GM18868 (cell line): ENCODE measurements at regions not wholly inside any gene's neighbourhood (a gene's known extent, or its start where the extent isn't known, plus 50 kb on each side); places are given as distances from the start of the nearest gene placed in this dataset.
"Not testable (repeated sequence)": the region's sequence is repeated elsewhere in the genome, so short reads cannot be mapped to it uniquely, and the experiment has no call there.

Source experiments
- ATAC-seq: cut with Tn5 transposase; IDR thresholded peaks from one replicate; pipeline ENCODE4 v1.9.1; 2021; ENCODE audit warnings: mild to moderate bottlenecking, moderate library complexity; ENCODE audit not compliant: unreplicated experiment

DNA sequence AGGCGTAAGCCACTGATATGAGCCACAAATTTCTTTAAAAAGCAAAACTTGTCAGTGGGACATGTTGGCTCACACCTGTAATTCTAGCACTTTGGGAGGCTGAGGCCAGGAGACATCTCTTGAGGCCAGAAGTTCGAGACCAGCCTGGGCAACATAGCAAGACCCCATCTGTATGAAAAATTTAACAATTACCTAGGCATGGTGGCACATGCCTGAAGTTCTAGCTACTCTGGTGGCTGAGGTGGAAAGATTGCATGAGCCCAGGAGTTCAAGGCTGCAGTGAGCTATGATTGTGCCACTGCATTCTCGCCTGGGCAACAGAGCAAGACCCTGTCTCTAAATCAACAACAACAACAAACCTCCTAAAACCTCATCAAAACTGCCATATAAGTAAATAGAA, 147.6 kb upstream of the BARHL2 start:
- no peak for ATAC-seq

DNA sequence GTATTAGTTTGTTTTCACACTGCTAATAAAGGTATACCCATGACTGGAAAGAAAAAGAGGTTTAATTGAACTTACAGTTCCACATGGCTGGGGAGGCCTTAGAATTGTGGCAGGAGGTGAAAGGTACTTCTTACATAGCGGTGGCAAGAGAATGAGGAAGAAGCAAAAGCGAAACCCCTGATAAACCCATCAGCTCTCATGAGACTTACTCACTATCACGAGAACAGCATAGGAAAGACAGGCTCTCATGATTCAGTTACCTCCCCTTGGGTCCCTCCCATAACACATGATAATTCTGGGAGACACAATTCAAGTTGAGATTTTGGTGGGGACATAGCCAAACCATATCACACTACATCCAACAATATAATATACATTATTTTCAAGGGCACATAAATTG, 145.7 kb upstream of the BARHL2 start:
- ATAC-seq = no peak

DNA sequence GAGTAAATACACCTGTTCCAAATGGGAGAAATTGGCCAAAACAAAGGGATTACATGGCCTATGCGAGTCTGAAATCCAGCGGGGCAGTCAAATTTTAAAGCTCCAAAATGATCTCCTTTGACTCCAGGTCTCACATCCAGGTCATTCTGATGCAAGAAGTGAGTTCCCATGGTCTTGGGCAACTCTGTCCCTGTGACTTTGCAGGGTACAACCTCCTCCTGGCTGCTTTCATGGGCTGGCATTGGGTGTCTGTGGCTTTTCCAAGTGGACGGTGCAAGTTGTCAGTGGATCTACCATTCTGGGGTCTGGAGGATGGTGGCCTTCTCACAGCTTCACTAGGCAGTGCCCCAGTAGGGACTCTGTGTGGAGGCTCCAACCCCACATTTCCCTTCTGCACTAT, 144.3 kb upstream of the BARHL2 start:
- not testable (repeated sequence) for ATAC-seq

DNA sequence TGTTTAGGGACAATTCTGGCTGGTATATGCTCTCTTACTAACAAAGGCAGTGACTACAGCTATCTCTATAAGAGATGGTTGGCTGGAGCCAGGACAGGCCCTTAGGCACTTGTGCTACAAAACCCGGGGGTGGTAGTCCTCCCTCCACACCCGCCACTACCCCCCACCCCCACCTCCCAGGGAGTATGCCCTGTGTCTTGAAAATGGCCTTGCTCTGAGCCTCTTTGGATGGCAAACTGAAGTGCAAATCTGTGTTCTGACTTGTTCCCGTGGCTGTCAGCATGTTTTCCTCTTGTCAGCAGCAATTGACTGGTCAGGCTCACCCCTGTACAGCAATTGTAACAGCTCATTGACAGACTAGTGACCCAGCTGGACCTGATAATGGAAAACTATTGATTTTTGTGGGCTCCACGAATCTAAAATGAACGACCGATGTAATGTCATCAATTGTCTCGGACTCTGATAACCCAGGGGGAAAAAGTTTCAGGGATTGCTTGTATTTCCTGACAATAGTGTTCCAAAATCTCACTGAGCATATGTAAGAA, 139.4 kb upstream of the BARHL2 start:
- no peak for ATAC-seq

DNA sequence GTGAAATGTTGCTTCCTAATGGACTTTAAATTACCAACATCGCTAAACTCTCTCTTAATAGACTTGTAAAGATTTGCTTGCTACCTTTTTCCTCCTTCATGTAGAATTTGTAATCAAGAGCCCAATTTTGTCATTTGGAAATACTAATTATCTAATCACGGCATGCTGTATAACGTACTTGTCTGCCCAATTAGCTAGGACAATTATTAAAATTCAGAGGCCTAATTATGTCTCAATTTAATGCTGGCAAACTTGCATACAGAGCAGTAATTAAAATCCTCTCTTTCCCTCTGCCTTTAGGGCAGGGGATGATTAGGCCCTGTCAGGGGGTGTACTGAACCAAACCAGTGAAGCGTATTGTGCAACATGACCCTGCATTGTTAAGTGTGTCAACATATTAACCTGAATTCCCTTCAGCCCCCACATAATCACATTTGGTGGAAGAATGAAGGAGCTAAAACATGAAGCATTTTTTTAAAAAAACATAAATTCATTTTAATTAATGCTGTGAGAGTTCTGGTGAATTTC, 137.4 kb upstream of the BARHL2 start:
- no peak for ATAC-seq

DNA sequence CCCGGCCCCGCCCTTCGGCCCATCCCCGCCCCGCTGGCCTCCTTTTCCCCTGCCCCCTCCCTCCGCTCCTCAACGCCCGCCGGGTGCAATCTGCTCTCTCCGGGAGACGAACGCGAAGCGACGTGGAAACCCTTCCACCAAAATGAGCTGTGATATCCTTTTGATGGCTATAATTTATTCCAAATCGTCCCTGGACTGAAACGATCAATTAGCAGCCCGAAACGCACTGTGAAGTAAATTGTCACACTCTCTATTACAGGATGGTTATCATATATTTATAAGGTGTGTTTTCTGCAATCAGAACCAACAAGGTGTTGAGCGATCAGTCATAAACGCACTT, 134.6 kb upstream of the BARHL2 start:
- no peak for ATAC-seq

DNA sequence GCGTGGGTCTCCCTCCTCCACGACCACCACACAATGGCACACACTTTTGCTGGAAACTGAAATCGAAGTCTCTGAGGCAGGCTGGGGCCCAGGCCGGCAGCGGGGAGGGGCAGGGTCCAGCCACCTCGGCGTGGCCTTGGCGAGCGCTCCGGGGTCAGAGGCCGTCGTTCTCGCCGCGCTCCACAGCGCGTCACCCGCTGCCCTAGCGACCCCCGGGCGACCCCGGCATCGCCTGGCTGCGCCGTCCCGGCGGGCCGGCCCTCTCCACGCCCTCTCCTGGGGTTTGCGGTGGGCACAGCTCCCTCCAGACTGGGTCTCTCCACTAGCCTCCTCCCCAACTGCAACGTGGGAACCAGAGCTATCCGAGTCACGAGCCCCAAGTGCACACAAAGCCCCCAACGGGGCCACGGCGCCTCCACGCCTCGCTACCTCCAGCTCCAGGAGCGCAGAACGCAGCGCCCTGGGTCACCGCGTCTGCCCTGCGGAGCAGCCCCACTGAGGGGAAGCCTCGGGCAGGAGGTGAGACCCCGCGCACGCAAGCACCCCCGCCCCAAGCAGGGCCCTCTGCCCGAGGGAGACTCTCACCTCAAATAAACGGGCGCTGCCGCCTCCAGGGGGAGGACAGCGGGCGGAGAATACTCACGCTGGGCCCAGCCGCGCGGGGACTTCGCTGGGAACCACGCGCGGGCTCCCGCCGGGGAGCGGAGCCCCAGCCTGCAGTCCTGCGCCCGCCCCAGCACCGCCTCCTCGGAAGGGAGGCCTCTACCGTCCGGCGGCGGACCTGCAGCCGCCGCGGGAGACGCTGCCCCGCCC, 134.0 kb upstream of the BARHL2 start:
- peak; percentile 99 for ATAC-seq

DNA sequence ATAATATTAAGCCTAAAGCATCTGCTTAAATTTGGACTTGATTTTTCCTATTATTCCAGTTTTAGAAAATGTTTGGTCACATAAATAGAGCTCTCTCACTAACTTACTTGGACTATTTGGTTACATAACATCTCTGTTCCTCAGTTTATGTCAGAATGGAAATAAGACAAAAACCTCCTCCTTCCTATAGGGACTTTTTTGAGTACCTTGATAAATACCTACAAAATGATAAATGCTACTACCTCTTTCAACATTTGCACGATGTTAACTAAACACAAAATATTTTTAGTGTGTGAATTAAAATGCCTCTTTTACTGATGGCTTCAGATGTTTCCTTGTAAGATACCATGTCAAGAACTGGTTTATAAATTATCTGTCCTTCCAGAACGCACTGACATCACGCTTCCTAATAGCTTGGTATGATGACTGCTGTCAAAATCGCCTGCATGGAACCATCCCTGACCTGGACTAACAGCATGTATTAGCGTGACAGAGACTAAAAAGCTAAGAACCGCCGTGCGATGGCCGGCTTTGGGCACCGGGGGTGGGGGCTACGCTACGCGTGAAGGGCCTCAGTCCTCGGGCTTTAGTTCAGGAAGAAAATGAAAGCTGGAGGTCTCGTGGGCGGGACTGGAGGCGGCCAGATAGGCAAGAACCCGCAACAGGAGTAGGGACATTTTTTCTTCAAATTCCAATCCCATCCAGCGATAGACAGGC, 133.2 kb upstream of the BARHL2 start:
- no peak for ATAC-seq

DNA sequence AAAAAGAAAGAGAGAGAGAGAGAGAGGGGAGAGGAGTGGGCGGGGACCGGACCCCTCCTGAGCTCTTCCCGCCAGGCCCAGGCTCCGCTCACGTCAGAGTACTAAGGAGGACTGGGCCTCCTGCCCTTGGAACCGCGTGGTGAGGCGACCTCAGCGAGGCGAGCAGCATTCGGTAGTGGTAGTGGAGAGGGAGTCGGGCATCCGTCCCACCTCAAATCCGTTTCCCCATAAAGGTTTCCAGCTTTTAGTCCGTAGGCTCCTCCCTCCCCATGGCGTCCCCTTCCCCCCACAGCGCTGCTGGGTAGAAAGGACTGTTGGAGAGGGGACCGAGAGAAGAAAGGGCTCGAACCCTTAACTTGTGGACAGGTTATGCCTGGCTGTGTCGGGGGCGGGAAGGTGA, 124.4 kb upstream of the BARHL2 start:
- ATAC-seq = no peak

DNA sequence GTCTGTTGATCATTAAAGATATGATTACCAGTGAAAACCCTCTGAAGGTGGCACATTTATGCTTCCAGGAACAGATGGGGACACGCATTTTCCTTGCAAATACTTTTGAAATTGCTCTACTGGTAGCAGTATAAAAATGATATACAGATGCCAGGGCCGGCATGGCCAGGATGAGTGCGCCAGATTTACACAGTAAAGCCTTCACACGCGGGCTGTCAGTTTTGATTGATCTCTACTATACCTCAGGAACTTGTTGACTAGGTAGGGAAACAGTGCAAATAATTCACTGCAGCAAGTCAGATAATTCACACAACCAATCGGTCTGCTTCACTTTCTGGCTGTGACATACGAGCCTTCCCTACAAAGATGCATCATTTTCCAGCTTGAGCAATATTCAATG, 123.2 kb upstream of the BARHL2 start:
- ATAC-seq = no peak

DNA sequence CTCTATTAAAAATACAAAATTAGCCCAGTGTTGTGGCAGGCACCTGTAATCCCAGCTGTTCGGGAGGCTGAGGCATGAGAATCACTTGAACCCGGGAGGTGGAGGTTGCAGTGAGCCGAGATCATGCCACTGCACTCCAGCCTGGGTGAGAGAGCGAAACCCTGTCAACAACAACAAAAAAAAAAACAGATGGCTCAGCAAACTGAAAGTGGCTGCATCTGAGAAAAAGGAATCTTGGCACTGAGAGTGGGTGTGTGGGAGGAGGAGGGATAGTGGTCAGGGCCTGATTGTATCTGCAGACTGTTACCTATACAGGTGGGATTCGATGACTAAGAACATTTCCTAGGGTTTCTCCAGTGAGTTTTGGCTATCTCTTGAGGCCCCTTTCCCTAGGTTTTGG, 122.2 kb upstream of the BARHL2 start:
- no peak for ATAC-seq

DNA sequence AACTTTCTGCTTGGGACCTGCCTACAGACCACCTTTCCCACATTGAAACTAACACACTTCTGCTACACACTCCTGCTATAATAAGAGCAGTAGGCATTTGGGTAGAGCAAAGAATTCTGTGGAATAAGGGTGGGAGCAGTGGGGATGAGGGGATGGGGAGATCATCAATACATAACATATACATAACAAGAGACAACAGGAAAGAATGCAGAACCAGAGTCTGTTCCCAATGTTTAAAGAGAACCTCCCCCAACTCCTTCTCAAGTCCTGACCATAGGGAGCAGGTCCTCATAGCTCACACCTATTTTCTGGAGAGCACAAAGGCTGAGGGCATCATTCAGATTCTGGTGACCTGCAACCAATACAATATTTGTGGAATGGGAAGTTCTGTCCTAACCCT, 121.6 kb upstream of the BARHL2 start:
- ATAC-seq = no peak

DNA sequence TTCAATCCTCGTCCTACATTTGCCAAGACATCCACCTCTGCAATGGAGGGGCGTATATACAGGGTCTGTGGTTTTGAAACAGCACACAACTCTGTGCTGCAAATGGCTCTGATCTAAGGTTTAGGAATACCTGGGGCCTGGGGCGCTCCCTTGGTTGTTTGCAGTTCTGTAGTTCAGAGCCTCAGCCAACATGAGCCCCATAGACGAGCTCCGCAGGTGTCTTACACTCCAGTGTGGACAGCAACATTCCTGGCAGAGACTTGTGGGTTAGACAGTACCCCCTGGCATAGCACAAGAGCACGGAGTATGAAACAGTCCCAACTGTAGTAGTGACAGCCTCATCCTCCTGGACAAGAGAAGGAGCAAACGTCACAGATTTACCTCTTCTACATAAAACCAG, 120.3 kb upstream of the BARHL2 start:
- no peak for ATAC-seq

DNA sequence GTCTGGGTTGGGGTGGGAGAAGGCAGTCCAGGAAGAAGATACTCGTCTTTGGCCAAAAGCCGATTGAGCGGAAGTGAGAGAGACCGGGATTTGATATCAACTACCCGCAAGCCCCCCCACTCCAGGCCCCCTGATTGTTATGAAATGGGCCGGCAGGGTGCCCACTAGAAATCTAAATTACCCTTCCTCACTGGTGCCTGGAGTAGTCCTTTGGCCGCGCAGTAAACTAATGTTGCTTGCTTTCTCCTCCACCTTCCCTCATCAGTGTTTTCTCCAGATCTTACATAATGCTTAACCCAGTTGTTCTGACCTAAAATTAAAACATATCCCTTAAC, 119.2 kb upstream of the BARHL2 start:
- no peak for ATAC-seq

DNA sequence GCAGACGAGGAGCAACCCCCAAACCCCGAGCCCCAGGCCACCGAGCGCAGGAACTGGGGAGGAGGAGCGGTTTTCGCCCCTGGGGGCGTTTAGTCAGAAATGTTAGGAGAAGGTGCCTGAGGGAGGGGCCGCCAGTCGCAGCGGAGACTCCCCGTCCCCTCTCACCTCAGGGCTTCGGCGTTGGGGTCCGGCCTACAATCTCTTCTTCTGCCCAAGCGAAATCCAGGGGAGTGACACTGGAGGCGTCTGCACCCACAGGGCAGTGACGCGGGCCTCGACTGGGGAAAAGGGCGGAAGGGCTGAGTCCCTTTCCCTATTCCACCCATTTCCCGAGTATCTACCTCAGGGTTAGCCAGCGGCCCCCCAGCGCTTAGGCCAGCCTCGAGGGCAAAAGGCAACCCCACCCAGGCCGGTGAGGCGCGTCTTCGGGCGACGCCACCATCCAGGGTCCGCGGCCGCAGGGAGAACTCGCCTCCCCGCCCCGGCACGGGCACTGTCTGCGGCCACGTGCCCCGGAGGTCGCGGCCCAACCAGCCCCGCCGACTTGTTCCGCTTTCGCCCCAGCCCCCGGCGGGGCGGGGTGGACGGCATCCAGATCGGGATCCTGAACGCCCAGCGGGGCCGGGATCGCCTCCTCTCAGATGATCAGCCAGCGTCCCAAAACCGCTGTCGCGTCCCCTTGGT, 118.7 kb upstream of the BARHL2 start:
- ATAC-seq = no peak

DNA sequence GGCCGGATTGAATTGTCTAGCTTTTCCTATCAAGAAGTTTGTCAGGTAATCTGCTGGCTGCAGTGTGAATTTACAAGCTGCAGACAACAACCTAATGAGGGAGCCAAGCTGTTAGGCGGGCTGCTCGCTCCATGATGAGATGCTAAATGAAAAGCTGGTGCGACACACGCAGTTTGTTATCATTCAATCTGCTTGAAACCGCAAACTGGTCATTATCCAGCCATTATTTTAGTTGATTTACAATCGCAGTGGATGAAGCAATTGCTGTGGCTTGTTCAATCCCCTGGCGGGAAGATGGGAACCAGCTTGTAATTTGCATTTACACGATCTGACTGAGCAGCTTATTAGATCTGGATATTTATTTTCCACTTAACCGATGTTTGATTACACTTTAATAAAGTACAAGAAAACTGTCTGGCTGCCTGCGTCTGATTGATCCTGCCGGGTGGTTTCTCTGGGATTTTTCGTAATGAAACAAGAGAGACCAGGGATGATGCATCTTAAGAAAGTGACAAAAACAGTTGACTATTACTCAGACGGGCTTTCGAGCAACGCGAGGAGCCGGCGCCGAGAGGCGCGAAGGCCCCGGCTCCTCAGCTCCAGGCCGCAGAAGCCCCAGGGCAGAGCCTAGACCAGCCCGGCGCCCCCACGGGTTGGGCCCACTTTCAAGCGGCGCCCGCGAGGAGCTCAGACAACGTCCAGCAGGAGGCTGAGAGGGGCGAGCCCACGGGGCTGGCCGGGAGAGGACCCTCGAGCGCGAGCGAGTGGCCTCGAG, 118.0 kb upstream of the BARHL2 start:
- ATAC-seq = no peak

DNA sequence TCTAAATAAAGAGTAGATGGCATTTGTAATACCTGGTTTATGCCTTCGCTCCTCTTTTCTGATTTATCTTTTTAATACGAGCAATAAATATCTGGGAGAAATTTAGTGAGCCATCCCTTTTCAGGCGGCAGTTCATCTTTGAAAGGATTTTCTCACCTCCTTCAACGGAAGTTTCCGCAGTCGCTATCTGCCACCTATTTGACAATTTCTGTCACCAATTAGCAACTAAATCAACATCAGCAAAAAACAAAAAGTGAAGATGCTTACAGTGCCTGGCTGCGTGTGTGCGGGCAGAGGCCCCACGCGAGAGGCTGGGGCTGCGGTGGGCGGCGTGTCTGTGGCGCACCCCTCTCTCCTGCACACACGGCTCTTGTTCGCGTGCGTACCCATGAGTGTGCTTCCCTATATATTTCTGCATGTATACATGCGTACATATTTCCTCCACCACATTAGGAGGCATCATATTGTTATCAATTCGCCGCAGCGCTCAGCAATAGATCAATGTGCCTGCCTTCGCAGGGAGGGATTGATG, 117.3 kb upstream of the BARHL2 start:
- no peak for ATAC-seq

DNA sequence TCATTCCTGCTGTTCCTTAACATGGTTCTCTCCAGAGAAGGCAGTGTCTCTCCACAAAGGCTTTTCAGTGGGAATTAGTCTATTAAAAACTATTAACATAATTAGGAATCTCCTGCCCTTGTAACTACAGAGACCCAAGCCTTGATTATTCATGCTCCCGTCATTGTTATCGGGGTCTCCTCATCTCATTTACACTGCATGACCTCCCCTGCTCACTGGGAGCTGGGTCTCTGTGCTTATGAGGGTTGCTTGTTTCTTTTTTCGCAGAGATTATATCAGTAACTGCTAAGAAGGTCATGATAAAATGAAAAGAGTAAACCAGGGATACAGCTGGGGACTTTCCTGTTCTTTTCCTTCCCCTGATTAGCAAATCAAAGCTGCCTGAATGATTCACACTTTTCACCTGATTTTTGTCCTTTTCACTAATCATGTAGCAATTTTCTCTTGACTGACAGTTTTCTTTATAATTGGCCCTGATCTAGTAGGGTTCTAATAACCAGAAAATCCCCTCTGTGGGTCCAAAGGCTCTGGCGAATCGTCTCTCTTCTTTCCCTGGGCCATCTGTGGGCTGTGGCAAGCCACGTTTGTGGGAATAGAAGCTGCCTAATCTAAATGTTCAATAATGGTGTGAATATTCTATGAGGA, 116.5 kb upstream of the BARHL2 start:
- ATAC-seq = no peak

DNA sequence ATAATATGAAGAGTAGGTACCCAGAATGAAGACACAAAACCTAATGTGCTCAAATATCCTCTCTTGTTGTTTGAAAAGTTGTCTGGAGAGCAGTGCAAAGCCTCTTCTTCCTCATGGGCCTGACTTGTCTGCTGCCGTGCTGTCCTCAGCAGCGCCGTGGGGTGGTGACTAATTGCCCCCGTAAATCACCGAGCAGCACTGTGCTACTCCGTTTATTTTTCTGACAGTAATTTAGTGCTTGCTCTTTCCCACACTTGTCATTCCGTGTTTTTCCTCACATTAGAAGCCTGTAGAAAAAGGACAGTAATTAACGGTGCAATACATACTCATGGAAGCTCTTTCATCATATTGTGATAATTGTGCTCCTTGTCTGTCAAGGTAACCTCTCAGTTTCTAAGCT, 114.8 kb upstream of the BARHL2 start:
- ATAC-seq = no peak

DNA sequence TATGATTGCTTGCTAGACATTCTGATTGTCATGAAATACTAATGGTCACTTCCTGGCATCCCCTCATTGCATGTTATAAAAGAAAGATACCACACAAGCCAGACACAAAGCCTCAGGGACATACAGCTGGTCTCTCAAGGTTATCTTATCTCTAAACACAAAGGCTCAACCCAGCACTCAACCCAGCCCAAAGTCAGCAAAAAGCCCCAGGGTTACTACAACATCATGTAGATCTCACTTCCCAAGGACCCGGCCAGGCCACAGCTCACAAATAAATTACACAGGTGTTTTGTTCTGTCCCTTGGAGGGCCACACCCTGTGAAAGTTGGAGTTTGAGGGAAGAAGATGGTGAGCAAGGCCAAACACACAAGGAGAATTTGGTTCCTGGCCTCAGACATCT, 109.7 kb upstream of the BARHL2 start:
- no peak for ATAC-seq
